NCI-H1417 (cell line): ENCODE measurements at regions not wholly inside any gene's neighbourhood (a gene's known extent, or its start where the extent isn't known, plus 50 kb on each side); places are given as distances from the start of the nearest gene placed in this dataset.

Source experiments
- DNase-seq, 3 experiments: peaks; one replicate each; lab custom pipeline; 2025; lab: John Stamatoyannopoulos, UW

DNA sequence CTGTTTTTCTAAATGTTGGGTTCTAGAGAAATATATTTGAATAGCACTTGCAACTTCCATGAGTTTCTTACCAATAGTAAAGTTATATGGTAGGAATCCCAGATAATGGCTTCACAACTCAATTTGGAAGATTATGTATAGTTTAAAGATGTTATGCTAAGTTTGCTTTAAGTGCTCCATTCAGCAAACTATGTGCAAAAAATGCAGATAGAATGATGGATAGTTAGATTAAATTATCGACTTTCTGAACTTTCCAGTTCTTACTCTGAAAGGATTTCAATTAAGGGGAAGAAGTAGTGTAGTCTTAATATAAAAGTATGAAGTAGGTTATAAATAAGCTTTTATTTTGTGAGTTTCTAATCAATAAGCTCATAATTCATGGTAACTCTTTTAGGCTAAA, 60.7 kb upstream of the NFKB1 start:
- DNase-seq: no peak

DNA sequence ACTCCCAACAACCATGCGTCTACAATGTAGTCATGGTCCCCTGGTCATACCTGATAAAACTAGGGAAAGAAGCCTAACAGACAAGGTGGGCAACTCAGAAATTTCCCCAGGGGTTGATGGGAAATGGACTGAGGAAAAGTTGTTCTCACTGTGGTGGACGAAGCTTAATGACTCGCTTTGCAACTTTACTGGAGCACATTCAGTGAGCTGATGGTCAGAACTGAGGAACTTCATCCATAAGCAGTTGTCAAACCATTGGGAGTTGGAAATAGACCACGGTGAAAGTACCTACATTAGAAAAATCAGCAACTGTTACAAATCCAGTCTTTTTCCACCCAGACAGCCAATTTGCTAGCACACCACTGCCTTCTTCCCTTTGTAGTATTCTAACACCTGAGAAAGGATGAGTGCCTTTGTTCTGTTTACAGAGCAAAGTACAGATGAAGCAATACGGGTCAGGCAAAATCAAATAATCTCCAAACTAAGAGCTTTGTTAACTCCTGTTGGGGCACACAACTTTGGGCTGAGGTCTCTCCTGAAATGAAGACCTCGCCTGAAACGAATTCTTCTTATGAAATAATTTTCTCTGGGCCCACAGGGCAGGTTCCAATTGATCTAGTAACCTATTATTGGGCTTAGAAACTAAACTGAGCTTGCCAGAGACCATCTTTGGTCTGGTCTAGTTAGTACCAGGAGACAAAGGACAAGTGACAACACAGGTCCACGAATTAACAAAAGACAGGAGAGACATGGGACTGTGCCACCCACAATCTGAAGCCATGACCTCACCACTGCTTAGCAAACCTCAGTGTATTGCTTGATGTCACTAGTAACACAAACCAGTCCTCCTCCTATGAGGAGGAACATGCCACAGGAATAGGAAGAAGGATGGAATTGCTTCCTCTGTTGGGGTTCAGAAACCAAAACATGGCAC, 58.9 kb upstream of the NFKB1 start:
- no peak for DNase-seq

DNA sequence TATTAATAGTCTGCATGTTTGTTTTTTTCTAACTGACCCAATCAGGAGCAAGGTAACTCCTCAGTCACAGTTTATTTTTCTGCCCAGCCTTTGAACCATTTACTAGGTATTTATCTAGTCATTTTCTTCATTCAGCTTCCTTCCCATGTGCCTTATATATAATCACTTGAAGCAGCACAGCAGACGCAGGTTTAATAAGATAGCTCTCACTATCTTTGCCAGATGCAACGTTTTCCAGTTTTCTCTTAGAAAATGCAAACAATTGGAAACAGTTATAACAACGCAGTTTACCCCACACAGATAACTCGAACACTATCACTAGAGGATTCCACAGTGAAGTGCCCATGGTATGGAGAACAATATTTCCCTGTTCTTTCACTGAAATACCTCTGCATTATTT, 56.4 kb upstream of the NFKB1 start:
- DNase-seq: no peak

DNA sequence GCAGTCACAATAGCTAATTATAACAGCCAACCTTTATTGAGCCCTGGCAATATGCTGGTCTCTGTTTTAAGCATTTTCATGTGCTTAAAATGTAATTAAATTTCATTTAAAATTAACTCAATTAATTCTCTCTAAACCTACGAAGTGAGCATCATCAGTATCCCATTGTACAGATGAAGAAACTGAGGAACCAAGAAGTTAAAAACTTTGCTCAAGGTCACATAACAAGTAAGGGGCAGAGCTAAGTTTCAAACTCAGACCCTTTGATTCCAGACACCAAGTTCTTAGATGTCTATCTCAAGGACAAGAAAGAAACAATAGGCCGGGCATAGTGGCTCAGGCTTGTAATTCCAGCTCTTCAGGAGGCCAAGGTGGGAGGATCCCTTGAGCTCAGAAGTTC, 55.9 kb upstream of the NFKB1 start:
- no peak for DNase-seq

DNA sequence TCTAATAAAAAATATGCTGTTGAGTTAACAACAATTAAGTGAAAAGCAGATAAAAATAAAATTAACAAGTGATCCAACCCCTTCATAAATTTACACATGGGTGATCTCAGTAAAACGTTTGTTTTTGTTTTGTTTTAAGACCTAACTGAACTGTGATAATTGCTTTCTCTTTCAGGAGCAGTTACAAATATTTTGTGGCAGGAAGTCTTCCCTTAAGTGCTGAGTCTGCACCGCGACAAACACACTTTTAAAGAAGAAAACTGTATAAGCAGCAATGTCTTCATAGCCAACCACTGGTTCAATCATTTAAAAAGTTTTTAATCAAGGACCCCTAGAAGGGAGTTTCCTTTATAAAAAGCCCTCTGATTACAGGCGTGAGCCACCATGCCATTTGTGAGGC, 53.7 kb upstream of the NFKB1 start:
- no peak for DNase-seq

DNA sequence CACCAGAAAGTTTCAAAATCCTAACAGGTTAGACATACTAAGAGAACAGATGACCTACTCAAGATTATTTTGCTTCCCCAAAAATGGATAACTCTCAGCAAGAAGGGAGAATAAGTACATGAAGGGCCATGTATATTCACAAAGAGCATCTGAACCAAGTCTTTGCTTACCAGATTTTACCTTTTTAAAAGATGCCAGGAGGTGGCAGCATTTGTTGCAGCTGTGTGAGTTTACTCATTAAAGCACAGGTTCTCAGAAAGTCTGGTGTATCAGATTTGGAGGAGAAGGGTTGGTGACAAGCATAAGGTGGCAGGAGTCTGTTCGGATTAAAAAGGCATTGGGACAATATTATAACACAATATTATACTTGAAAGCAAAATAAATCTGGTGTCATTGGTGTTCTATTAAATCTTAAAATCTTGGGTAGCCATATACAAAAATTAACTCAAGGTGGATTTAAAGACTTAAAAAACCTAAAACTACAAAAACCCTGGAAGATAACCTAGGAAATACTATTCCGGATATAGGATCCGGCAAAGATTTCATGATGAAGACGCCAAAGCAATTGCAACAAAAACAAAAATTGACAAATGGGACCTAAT, 51.3 kb upstream of the NFKB1 start:
- DNase-seq: peak; percentile 29 to 88 (median 63)

DNA sequence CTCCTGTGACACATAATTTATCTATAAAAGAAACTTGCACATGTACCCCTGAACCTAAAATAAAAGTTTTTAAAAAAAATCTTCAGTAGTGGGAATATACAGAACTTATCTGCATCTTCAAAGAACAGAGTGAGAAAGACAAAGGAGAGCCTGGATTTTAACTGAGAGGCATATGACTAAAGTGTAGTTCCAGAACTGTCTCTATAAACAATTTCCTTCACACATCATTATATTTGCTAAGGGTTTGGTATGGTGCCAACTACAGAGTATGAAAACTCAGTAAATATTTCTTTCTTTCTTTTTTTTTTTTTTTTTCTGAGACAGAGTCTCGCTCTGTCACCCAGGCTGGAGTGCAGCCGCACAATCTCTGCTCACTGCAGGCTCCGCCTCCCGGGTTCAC, 49.9 kb upstream of the NFKB1 start:
- no peak for DNase-seq
